Caco-2 (cell line): ENCODE measurements at regions not wholly inside any gene's neighbourhood (a gene's known extent, or its start where the extent isn't known, plus 50 kb on each side); places are given as distances from the start of the nearest gene placed in this dataset.

Experiments used
- BruUV-seq: library from RNA; stranded (reverse); fragments of 400-500 nt; replicated peaks from 2 replicates; lab custom pipeline; 2021; lab: Mats Ljungman, UMichigan
- CTCF ChIA-PET: fragments of 300-600 bp; sonication (Branson Sonifier 250); formaldehyde crosslinking; loops from one replicate; lab custom pipeline; 2022; ENCODE audit warnings: antibody characterized with exemption; lab: Charles Lee
- POLR2A ChIA-PET: fragments of 300-600 bp; sonication (Branson Sonifier 250); formaldehyde crosslinking; loops from one replicate; lab custom pipeline; 2022; ENCODE audit warnings: antibody characterized with exemption; lab: Charles Lee
- DNase-seq, 2 experiments: peaks; one replicate each; pipeline versions ENCODE4 v3.0.0 to v3.0.0-alpha.2; 2020 to 2022
- H3K27me3 ChIP-seq: replicated peaks from 2 replicates; pipeline ENCODE4 v1.6.0; 2011; ENCODE audit warnings: low read length; ENCODE audit not compliant: control insufficient read depth, insufficient read depth
- H3K36me3 ChIP-seq: 2 replicates; pipeline ENCODE4 v1.5.1; 2011; ENCODE audit warnings: low read length; ENCODE audit not compliant: control insufficient read depth, insufficient read depth
- H3K4me1 ChIP-seq: fragments of 250-450 bp; sonication (Bioruptor Pico); 2 replicates; pipeline ENCODE4 v1.5.1; 2020; ENCODE audit warnings: mild to moderate bottlenecking
- H3K4me3 ChIP-seq: 2 replicates; pipeline ENCODE4 v1.5.1; 2011; ENCODE audit warnings: low read depth, mild to moderate bottlenecking, control low read depth, low read length
- H3K9me3 ChIP-seq: fragments of 250-450 bp; sonication (Bioruptor Pico); 2 replicates; pipeline ENCODE4 v1.5.1; 2020; ENCODE audit warnings: mild to moderate bottlenecking, moderate library complexity
- H3K27ac Mint-ChIP-seq: one replicate; pipeline ENCODE4 v1.8.0; 2022; ENCODE audit warnings: mixed read lengths; ENCODE audit not compliant: unreplicated experiment
- H3K27me3 Mint-ChIP-seq: one replicate; pipeline ENCODE4 v1.8.0; 2022; ENCODE audit warnings: mixed read lengths; ENCODE audit not compliant: insufficient read depth, unreplicated experiment
- H3K36me3 Mint-ChIP-seq: one replicate; pipeline ENCODE4 v1.8.0; 2022; ENCODE audit warnings: mild to moderate bottlenecking, mixed read lengths; ENCODE audit not compliant: insufficient read depth, unreplicated experiment
- H3K4me1 Mint-ChIP-seq: one replicate; pipeline ENCODE4 v1.8.0; 2022; ENCODE audit warnings: low read depth, mixed read lengths; ENCODE audit not compliant: unreplicated experiment
- H3K4me3 Mint-ChIP-seq: one replicate; pipeline ENCODE4 v1.8.0; 2022; ENCODE audit warnings: mild to moderate bottlenecking, moderate library complexity, mixed read lengths; ENCODE audit not compliant: unreplicated experiment
- H3K9me3 Mint-ChIP-seq: one replicate; pipeline ENCODE4 v1.8.0; 2022; ENCODE audit warnings: mixed read lengths; ENCODE audit not compliant: unreplicated experiment
- CTCF ChIP-seq, 2 experiments: fragments of 200-600 bp in 1 of 2; IDR thresholded peaks; 1 replicate in 1 of 2; 2 replicates in 1 of 2; pipeline versions ENCODE4 v1.5.1 to v1.8.0; 2011 to 2022; ENCODE audit warnings: antibody characterized with exemption in 1 of 2, control low read depth in 1 of 2, inconsistent platforms in 1 of 2, low read depth in 1 of 2, low read length in 1 of 2, mild to moderate bottlenecking in 1 of 2, moderate library complexity in 1 of 2; ENCODE audit not compliant: insufficient read depth in 1 of 2, severe bottlenecking in 1 of 2, unreplicated experiment in 1 of 2
- intact Hi-C: fragments of 100-400 bp; cut with micrococcal nuclease; formaldehyde crosslinking; loops from one replicate; pipeline ENCODE4 v1.10.0; 2022; ENCODE audit not compliant: unreplicated experiment

DNA sequence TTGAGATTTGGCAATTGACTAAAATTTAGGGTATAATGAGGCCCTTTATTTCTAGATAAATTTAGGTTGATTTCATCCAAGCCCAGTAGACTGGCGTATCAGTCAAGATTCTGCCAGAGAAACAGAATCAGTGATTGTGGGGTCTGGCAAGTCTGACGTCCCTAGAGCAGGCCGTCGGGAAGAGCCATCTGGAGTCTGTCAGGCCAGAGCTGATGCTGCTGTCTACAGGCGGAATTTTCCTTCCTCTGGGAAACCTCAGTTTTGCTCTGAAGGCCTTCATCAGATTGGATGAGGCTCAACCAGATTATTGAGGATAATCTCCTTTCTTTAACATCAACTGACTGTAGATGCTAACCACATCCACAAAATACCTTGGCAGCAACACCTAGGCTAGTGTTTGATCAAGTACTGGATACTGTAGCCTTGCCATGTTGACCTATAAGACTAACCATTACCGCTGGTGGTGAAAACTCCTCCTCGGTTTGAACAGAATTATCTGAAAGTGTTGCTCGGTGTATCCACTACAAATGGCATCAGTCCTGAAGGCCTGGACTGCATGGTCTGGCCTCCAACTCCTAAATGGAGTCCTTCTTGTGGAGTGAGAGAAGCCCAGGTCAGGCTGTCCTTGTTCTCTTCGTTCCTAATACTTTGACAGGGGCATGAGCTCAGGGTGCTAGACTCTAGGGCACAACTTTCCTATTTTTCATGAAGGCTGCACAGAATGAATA, 83.2 kb upstream of the ANKH start:
- no TSS peak for BruUV-seq
- Mint-ChIP-seq H3K4me1 (no peaks in the 10 kb centered on the region), H3K9me3 (no peaks in the 10 kb centered on the region), H3K36me3 (no peaks in the 10 kb centered on the region), H3K27me3 (no peaks in the 10 kb centered on the region), H3K4me3 (no peak overlapping the region), H3K27ac (no peak overlapping the region)
- intact Hi-C loops = no loop called here
- no peak for TF ChIP-seq CTCF (IDR thresholded peaks at IDR 0.05; ENCODE audit: insufficient read depth in 1 of 2, low read depth in 1 of 2, low read length in 1 of 2, severe bottlenecking in 1 of 2, unreplicated experiment in 1 of 2)
- H3K4me1 ChIP-seq = no peaks in the 10 kb centered on the region
- ChIA-PET POLR2A (no interaction called here), CTCF (no interaction called here)
- no peaks in the 10 kb centered on the region for H3K27me3 ChIP-seq
- H3K36me3 ChIP-seq = no peaks in the 10 kb centered on the region
- DNase-seq = no peak
- H3K9me3 ChIP-seq = no peaks in the 10 kb centered on the region
- no peak overlapping the region for H3K4me3 ChIP-seq

DNA sequence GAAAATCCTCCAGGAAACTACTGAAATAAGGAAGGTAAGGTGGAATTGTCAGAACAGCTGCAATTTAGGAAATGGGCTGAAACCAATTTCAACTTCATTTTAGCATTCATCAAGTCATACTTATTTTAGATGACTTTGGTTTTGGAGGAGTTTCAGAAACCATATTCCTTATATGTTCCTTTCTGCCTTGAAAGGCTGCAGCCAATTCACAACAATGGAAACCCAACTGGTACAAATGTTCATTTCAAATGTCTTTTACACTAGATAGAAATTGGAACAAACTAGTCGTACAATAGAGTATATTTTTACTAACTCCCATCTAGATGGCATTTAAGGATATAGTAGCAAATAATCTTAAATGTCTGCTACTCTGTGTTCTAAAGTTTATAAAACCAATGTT, 82.6 kb upstream of the ANKH start:
- no peaks in the 10 kb centered on the region for H3K4me1 Mint-ChIP-seq
- no peak overlapping the region for H3K4me3 Mint-ChIP-seq
- Histone ChIP-seq H3K4me1 (no peaks in the 10 kb centered on the region), H3K27me3 (no peaks in the 10 kb centered on the region), H3K36me3 (no peaks in the 10 kb centered on the region), H3K9me3 (no peaks in the 10 kb centered on the region), H3K4me3 (no peak overlapping the region)
- BruUV-seq = no TSS peak
- DNase-seq = no peak
- intact Hi-C loops = no loop called here
- H3K27ac Mint-ChIP-seq = no peak overlapping the region
- no peaks in the 10 kb centered on the region for H3K36me3 Mint-ChIP-seq
- no peaks in the 10 kb centered on the region for H3K9me3 Mint-ChIP-seq
- ChIA-PET CTCF (no interaction called here), POLR2A (no interaction called here)
- no peak for TF ChIP-seq CTCF (IDR thresholded peaks at IDR 0.05; ENCODE audit: insufficient read depth in 1 of 2, low read depth in 1 of 2, low read length in 1 of 2, severe bottlenecking in 1 of 2, unreplicated experiment in 1 of 2)
- H3K27me3 Mint-ChIP-seq = no peaks in the 10 kb centered on the region

- intact Hi-C loops = no loop called here
- no peaks in the 10 kb centered on the region for H3K36me3 Mint-ChIP-seq
- H3K4me1 Mint-ChIP-seq = no peaks in the 10 kb centered on the region
- H3K27ac Mint-ChIP-seq = no peak overlapping the region
- H3K9me3 Mint-ChIP-seq = no peaks in the 10 kb centered on the region
- no peak for DNase-seq
- Histone ChIP-seq H3K9me3 (no peaks in the 10 kb centered on the region), H3K36me3 (no peaks in the 10 kb centered on the region), H3K4me1 (no peaks in the 10 kb centered on the region), H3K4me3 (no peak overlapping the region), H3K27me3 (no peaks in the 10 kb centered on the region)
- TF ChIP-seq CTCF (IDR thresholded peaks at IDR 0.05; ENCODE audit: insufficient read depth in 1 of 2, low read depth in 1 of 2, low read length in 1 of 2, severe bottlenecking in 1 of 2, unreplicated experiment in 1 of 2) = no peak
- H3K27me3 Mint-ChIP-seq = no peaks in the 10 kb centered on the region
- ChIA-PET POLR2A (no interaction called here), CTCF (no interaction called here)
- no peak overlapping the region for H3K4me3 Mint-ChIP-seq
- BruUV-seq = no TSS peak
These were observed 81.6 kb upstream of the ANKH start for GRCh38 chr5:14953075-14953607.
